ENCODE measurements at regions not wholly inside any gene's neighbourhood (a gene's known extent, or its start where the extent isn't known, plus 50 kb on each side); places are given as distances from the start of the nearest gene placed in this dataset.
"Not testable (repeated sequence)": the region's sequence is repeated elsewhere in the genome, so short reads cannot be mapped to it uniquely, and the experiment has no call there.

DNA sequence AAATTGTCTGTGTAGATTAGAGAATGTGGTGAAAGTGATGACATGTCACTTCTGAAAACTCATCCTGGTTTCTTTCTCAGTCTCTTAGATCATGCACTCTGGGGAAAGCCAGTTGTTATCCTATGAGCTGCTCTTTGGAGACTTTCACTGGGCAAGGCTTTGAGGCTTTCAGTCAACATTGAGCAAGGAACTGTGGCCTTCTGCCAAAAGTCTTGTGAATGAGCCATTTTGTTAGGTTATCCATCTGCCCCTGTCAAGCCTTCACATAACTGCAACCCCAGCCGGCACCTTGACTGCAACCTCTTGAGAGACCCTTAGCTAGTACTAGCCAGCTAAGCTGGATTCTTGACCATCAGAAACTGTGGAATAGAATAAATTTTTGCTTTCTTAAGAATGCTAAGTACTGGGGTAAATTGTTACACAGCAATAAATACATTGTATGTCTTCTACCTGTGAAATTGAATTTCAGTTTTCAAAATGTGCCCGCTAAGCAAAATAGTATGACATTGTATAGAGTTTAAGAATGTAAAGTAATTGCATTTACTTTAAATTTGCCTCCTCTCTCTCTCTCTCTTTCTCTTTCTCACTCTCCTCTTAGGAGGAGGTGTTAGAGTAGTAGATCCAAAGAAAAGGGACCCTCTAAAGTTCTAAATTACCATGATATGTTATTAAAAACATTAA, 1273.0 kb downstream of the RAPGEF2 start:
- intact Hi-C loops (cut with DNase I, micrococcal nuclease) = no loop called here
- ATAC-seq (no peak), DNase-seq (no peak)

DNA sequence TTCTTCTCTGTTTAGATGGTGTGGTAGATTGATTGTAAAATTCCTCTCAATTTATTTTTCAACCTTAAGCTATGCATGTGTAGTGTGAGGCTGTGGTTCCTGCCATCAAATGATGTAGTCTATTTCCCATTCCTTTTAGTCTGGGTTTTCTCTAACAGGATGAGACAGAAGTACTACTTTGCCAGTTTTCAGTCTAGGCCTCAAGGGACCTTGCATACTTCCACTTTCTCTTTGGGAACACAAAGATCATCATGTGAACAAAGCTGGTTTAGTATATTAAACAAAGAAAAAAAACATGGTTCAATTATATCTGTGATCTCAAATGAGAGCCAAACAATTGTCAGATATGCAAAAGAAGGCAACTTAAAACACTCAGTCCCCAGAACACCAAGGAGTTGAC, 1284.0 kb downstream of the RAPGEF2 start:
- ATAC-seq = no peak
- no peak for DNase-seq
- intact Hi-C loops (cut with DNase I, micrococcal nuclease) = no loop called here

DNA sequence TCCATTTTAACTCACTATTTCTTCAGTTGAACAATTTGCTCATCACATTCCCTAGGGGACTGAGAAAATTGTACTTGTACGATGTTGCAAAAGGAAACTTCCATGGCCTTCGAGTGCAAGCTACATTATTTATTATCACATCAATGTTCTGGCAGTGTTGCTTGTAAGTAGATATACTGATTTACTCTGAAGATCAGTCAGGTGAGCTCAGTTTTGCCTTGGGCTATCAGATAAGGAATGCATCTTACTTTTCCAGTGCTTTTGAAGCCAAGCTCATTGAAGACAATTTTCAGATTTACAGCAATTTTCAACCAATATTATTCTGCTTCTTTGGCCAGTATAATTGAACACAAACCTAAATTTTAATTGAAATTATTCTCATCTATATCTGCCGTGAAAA, 1296.9 kb downstream of the RAPGEF2 start:
- intact Hi-C loops (cut with DNase I, micrococcal nuclease) = no loop called here
- no peak for ATAC-seq
- no peak for DNase-seq

DNA sequence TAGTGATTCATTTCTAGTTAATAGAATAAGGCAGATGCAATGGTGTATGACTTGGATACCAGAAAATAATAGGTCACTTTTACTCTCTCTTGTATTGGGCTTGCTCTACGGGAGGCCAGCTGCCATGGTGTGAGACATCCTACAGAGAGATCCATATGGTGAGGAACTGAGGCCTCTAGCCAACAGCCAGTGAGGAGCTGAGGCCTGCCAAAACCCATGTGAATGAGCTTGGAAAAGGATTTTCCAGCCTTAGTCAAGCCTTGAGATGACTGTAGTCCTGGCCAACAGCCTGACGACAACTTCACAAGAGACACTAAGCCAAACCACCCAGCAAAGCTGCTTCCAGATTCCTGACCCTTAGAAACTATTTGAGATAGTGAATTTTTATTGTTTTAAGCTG, 1300.2 kb downstream of the RAPGEF2 start:
- intact Hi-C loops (cut with DNase I, micrococcal nuclease) = no loop called here
- DNase-seq = no peak
- ATAC-seq = no peak

DNA sequence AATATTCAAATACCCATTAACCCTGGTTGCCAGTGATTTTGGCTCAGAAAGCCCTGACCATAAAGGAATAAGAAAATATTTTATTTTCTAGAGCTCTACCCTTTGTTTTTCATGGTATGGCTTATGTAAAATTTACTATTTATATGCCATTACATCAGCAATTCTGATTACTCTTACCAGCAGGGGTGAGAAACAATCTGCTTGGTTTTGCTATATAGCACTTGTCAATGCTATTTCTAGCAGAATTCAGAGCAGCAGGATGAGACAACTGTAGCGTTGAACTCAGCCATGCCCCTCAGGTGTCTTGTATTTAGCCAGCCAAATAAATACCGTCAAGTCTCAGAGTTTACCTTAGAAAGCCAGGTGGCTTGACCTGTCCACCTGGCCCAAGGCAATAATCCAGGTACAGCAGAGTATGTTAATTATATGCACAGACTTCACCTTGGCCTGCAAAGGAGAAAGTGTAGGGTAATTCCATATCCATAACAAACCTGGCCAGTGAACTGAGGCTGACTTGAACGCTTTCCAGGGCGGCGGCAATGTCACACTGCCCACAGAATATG, 1303.5 kb downstream of the RAPGEF2 start:
- intact Hi-C loops (cut with DNase I, micrococcal nuclease) = no loop called here
- DNase-seq = no peak
- no peak for ATAC-seq

DNA sequence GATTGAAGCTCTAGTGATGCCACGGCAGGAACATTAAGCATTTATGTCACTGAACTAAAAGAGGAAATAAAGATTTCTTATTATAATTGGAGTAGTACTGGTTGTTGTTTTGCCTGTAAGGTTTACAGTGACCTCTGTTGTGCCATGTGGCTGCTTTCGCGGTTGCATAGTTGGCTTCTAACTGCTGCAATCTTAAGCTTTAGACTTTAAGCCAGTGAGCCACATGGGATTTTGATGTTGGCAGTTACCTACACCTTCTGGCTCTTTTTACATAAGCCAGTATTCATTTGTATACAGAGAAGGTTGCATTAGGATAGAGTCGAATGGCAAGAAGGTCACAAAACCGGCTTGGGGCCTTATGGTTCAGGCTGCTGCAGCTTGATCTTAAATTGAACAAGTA, 1311.6 kb downstream of the RAPGEF2 start:
- DNase-seq = no peak
- intact Hi-C loops (cut with DNase I, micrococcal nuclease) = no loop called here
- ATAC-seq = no peak

DNA sequence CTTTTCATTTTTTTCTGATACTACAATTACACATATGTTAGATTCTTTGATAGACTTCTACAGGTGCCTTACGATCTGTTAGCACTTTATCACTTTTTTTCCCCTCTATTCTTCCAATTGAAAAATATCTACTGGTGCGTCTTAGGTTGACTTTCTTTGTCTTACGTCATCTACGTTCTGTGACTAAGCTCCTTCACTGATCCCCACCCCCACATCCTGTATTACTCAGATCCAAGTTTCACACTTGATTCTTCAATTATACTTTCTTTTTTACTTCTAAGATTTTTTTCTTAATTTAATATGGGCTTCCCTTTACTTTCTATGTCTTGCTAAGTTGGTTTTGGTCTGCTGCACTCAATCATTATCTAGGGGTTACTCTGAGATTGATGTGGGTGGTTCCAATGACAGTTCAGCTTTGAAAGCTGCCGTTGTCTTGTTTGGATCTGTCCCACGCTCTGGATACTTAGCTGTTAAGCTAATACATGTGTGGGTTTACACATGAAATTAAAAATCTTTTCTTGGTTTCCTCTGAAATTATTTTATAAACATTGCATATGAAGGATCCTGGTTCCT, 1321.1 kb downstream of the RAPGEF2 start:
- ATAC-seq = no peak
- intact Hi-C loops (cut with DNase I, micrococcal nuclease) = no loop called here
- DNase-seq = no peak

DNA sequence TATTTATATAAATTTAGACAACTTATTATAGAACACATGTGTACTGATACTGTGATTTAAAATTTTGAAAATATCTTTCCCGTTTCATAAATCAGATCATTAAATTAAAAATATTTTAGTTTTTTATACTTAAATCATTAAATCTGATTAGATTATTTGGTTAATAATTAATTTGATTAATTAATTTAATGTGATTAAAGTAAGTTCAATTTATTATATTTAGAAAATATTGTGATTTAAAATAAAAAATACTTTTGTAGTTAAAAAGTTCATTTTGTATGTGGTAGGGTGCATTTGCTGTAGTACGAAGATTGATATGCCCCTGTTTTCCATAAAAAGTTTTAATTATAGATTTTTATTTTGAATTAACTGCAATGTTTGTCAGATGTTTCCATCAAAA, 1323.4 kb downstream of the RAPGEF2 start:
- ATAC-seq (no peak), DNase-seq (no peak)
- intact Hi-C loops (cut with DNase I, micrococcal nuclease) = no loop called here

DNA sequence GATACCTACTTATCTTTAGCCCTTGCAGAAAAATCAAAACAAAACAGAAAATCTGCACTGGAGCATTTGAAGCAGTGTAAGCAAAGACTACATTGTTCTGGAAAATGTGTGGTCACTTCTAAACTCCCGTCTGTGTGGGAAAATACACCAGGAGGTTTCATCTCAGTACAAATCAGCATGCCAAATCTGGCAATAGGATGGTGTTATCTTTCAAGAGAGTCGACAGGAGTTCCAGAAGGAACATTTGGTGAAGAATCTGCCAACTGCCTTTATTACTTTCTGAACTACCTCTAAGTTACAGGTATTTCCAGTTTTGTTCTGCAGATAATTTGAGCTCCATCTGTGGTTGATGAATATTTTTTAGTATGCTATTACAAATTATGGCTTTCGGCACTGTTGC, 1348.0 kb downstream of the RAPGEF2 start:
- no peak for ATAC-seq
- intact Hi-C loops (cut with DNase I, micrococcal nuclease) = no loop called here
- no peak for DNase-seq

DNA sequence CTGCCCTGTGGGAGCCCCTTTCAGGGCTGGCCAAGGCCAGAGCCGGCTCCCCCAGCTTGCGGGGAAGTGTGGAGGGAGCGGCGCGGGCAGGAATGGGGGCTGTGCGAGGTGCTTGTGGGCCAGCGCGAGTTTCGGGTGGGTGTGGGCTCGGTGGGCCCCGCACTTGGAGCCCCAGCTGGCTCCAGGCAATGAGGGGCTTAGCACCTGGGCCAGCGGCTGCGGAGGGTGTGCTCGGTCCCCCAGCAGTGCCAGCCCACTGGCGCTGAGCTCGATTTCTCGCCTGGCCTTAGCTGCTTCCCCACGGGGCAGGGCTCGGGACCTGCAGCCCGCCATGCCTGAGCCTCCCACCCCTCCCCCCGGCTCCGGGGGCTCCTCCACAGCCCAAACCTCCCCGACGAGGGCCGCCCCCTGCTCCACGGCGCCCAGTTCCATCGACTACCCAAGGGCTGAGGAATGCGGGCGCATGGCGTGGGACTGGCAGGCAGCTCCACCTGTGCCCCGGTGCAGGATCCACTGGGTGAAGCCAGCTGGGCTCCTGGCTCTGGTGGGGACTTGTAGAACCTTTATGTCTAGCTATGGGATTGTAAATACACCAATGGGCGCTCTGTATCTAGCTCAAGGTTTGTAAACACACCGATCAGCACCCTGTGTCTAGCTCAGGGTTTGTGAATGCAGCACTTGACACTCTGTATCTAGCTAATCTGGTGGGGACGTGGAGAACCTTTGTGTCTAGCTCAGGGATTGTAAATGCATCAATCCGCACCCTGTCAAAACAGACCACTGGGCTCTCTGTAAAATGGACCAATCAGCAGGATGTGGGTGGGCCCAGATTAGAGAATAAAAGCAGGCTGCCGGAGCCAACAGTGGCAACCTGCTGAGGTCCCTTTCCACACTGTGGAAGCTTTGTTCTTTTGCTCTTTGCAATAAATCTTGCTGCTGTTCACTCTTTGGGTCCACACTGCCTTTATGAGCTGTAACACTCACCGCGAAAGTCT, 1379.1 kb downstream of the RAPGEF2 start:
- intact Hi-C loops (cut with DNase I, micrococcal nuclease); DNase-seq; ATAC-seq: not testable (repeated sequence)

DNA sequence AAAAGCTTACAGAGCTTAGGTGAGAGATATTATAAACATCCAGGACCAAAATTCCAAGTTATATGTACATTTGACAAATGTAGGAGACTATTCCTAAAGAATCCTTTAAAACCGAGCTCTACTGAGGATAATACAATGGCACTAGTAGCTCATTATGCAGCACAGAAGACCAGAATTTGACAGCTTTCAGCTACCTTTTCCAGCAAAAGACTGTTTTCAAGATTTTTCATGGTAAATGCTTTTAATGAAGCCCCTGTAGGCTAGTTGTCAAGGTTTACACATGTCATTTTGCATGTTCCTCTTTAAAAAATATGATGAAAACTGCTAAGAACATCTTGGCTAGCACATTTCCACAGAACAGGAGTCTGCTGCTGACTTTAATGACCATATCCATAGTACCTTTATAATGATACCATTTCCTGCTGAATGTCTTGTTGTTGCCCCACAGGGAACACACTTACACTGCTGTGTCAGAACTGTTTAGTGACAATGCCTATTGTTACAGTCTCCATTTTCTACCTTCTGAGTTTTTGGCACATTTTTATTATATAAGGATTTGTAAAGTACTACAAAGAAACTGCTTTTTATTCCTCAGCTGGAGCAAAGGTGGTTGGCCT, 1382.3 kb downstream of the RAPGEF2 start:
- DNase-seq (no peak), ATAC-seq (no peak)
- intact Hi-C loops (cut with DNase I, micrococcal nuclease) = no loop called here

DNA sequence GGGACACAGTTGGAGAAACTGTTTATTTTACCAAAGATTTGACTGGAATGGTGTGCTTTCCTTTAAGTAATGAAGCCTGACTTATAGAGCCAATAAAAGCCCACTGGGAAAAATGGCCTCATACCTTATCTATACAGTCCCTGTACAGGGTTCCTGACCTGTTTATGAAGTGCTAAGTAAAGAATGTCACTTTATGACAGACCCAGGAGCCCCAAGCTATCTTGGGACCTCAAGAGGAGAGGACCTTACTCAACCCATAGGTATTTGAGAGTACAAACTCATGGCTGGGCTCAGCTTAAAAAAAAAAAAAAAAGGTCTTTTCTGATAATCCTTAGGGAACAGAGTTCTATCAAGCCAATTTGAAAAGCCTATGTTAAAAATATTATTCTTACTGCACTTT, 1389.3 kb downstream of the RAPGEF2 start:
- ATAC-seq (no peak), DNase-seq (no peak)
- intact Hi-C loops (cut with DNase I, micrococcal nuclease) = no loop called here

DNA sequence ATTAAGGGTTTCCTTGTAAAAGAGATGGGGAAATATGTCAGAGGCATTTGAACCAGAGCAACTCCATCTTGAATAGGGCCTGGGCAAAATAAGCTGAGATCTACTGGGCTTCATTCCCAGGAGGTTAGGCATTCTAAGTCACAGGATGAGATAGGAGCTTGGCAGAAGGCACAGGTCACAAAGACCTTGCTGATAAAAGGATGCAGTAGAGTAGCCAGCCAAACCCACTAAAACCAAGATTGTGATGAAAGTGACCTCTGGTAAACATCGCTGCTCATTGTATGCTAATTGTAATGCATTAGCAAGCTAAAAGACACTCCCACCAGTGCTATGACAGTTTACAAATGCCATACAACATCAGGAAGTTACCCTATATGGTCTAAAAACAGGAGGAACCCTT, 1390.3 kb downstream of the RAPGEF2 start:
- intact Hi-C loops (cut with DNase I, micrococcal nuclease) = no loop called here
- ATAC-seq = no peak
- no peak for DNase-seq

DNA sequence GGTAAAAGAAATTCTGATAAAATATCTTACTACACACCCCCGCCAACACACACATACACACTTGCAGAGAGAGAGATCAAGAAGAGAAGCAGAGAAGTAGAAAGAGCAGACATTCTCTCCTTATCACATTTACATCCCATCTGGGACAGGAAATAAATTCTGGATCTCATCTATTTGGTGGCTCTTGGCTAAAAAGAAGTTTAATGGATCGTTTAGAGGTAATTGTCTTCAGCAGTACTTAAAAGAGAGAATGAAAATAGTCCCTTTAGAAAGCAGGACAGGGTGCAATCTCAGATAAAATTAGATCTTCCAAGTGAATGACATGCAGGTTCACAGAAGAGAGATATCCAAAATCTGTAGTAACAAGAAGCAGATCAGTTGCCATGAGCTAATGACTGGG, 1392.5 kb downstream of the RAPGEF2 start:
- ATAC-seq (no peak), DNase-seq (no peak)
- intact Hi-C loops (cut with DNase I, micrococcal nuclease) = no loop called here

DNA sequence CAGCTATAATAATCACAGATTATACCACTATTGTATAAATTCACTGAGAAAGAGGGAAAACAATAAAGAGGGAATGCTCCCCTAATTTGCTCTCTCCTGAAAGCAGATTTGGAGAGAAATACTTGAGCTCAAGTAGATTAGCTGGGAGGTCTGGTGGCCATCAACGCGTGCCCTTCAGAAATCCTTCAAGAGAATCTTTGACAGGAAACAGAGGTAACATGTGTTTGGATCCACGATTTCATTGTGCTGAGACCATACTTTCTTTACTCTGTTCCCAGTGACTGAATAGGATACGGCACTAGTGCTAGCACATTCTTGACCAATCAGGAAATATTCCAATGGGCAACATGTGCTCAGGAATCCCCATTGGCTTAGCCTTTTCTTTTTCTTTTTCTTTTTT, 1395.3 kb downstream of the RAPGEF2 start:
- ATAC-seq = no peak
- intact Hi-C loops (cut with DNase I, micrococcal nuclease) = no loop called here
- no peak for DNase-seq

DNA sequence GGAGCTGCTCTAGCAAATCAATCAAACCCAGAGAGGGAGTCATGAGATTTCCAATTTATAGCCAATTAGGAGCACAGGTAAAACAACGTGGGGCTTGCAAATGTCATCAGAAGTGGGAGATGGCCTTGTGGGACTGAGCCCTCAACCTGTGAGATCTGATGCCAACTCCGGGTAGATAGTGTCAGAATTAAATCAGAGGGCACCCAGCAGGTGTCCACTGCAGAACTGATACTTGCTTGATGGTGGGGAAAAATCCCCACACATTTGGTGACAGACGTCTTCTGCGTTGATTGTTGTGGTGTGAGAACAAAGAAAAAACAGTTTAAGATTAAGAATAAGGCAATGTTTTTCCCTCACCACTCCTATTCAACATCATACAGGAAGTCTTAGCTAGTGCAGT, 1402.8 kb downstream of the RAPGEF2 start:
- no peak for ATAC-seq
- intact Hi-C loops (cut with DNase I, micrococcal nuclease) = no loop called here
- DNase-seq = no peak

DNA sequence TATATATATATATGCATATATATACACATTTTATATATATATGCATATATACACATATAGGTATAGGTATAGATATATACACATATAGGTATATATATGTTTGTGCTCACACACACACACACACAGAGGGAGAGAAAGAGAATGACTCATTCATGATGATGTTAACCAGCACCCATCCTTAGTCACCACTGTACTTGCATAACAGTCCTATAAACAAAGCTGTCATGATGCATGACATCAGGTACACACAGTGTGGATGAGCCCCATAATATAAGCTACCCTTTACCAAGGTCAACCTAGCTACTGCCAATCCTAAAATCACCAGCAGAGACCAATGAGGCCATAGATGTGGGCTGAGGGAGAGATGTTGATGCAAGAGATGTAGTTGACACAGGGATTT, 1408.0 kb downstream of the RAPGEF2 start:
- intact Hi-C loops (cut with DNase I, micrococcal nuclease) = no loop called here

DNA sequence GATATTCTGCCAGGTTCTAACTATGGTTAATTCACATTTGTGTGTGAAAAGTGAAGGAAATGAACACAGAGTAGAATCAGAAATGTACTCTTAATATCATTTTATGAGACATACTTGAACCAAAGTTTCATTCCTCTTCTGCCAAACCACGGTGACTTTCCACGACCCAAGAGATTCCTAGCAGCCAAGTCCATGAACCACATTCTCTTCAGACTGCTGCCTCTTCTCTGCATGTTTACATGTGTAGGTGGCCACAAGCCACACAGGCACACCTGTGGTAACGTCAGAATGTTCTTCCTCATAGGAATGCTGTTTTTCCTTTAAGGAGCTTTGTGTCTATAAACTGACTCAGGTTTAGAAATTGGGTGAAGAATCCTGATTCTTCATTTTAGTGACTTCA, 1411.2 kb downstream of the RAPGEF2 start:
- intact Hi-C loops (cut with DNase I, micrococcal nuclease) = no loop called here
- ATAC-seq (no peak), DNase-seq (no peak)

More for the DNA sequence above, 1408.0 kb downstream of the RAPGEF2 start:
- ATAC-seq (no peak), DNase-seq (no peak)

DNA sequence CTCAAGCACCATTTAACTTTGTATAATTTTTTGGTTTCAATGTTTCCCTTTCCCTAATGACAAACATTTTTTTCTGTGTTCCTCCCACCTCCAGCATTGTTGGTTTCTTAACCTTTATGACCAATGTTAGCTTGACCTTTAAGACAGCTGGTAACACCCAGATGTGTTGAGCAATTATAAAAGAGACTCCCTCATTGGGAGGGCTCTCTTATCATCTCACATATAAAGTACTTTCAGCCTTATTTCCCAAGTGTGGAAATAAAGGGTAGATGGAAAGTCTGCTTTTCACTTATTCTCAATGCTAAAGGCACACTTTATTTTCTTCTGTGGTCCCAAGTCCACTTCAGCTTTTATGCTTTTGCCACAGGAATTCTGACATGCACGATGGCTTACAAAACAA, 1420.4 kb downstream of the RAPGEF2 start:
- ATAC-seq (no peak), DNase-seq (no peak)
- intact Hi-C loops (cut with DNase I, micrococcal nuclease) = no loop called here
